ENCODE measurements at regions not wholly inside any gene's neighbourhood (a gene's known extent, or its start where the extent isn't known, plus 50 kb on each side); places are given as distances from the start of the nearest gene placed in this dataset.

GRCh38 chr12:91413581-91414546 is 231.2 kb upstream of the DCN start:
- peak; percentile 92 for DNase-seq (ENCODE audit: low spot score)

DNA sequence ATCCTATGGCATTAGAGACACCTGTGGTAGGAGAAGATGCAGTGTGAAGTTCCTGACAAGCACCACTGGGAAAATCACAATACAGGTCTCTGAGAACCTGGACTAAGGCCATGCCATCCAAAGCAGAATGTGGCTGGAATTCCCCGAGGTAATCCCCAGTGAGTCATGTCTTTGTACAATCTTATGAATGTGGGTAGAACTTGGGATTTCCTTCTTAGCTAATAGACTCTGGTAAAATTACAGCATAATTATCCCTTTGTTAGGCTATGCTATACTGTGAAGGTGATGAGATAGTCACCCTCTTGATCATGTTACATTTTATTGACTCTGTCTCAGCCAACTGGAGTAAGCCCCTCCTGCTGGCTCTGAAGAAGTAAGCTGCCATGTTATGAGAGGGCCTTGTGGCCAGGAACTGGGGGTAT is 224.3 kb upstream of the DCN start:
- DNase-seq (ENCODE audit: low spot score) = no peak

DNA sequence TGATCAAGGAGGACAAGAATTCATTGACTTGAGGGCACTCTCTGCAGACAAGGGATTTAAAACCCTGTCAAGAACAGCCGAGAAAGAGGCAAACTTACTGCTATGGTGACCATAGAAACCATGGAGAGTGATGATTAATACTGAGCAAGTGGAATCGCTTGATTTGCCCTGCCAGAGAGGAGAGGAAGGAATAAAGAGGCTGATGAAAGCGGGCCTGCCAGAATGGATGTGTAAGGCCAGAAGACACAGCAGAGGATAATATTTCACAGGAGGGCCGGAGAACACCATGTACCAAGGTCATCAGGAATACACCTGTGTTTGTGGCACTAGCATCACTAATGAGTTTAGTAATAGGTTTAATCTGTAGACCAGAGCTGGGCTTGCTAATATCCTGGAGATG is 221.8 kb upstream of the DCN start:
- no peak for DNase-seq (ENCODE audit: low spot score)

DNA sequence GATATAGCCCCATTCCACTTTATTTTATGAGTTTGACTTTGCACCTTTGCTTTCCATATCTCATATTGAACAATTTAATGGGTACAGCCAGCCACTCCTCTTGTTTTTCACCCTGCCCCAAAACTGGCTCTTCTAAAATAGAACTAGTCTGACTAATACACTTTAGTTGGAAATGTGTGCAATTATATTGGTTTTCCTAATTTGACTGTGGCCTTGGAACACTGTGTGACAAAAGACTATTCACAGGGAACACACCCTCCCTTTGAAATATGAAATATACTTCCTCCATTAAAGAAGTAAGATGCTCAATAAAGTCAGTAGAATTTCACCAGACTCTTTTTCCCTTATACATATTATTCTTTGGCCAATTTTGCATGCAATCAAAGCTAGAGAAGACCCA is 218.6 kb upstream of the DCN start:
- no peak for DNase-seq (ENCODE audit: low spot score)

- DNase-seq (ENCODE audit: low spot score) = peak; percentile 50
These were observed 217.7 kb upstream of the DCN start for GRCh38 chr12:91400271-91400670.

- DNase-seq (ENCODE audit: low spot score) = no peak
These were observed 215.4 kb upstream of the DCN start for GRCh38 chr12:91397866-91398532.

DNA sequence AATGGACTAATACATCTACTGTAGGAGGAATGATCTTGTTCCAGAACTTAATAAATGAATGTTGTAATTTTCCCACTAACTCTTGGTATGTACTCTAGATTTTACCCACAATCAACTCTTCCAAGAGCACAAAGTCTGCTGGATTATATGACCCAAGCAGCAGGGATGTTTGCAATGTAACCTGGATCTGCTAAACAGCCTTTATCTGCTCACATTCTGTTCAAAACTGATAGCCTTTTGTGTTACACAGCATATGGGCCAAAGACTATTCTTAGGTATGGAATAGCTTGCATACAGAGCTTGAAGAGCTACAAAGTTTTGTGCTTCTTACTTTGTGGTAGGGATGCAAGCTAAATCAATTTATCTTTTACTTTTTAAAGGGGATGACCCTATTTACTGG is 213.7 kb upstream of the DCN start:
- DNase-seq (ENCODE audit: low spot score) = no peak

GRCh38 chr12:91395628-91396135 is 213.1 kb upstream of the DCN start:
- no peak for DNase-seq (ENCODE audit: low spot score)

DNA sequence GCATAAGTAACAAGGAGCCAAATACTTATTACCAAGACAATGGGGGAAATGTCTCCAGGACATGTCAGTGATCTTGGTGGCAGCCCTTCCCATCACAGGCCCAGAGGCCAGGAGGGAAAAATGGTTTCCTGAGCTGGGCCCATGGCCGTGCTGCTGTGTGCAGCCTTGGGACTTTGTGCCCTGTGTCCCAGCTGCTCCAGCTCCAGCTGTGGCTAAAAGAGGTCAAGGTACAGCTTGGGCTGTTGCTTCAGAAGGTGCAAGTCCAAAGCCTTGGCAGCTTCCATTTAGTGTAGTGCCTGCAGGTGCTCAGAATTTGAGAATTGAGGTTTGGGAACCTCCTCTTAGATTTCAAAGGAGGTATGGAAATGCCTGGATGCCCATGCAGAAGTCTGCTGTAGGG is 212.3 kb upstream of the DCN start:
- no peak for DNase-seq (ENCODE audit: low spot score)

GRCh38 chr12:91388573-91388972 is 206.0 kb upstream of the DCN start:
- DNase-seq (ENCODE audit: low spot score) = peak; percentile 90

DNA sequence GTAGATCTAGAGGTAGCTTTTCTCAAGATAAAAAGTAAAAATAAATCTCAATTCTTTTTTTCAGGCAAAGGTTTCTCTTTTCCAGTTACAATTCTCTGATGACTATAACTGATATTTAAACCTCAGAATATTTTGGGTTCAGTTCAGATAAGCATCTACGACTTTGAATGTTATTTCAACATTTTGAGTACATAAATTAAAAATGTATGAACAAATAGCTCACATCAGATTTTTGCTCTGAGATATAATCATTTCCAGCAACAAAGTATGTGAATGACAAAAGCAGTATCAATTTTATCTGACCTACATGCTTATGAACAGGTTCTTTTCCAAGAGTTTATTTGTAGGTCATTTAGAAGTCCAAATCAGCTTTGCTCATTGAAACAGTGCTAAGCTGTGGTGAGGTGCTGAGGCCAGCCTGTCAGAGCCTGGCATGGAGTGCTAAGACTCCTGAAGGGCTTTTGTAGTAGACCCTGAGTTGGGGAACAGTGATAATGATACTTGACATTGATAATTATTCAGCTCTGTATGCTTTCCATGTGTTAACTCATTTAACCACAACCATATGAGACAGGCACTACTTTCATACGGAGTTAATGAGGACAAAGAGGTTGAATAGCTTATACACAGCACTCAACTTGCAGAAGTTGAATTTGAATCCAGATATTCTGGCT is 205.0 kb upstream of the DCN start:
- DNase-seq (ENCODE audit: low spot score) = no peak

- DNase-seq (ENCODE audit: low spot score) = no peak
These were observed 202.2 kb upstream of the DCN start for GRCh38 chr12:91384806-91385205.

DNA sequence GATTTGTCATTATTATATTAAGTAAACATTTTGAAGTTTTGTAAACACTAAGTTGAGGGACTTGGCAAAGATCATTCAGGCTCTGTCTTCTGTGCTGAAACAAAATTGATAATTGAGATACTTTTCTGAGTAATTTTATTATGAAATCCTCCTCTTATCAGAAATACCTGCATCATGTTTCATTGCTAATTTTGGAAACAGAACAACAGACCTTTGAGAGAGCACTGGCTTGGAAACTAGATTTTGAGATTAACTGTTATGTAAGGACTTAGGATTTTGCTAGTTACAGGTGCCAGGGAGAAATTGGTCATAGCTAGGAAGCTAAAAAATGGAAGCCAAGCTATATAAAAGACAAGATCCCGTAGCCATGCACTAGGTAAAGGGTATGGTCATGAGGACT is 201.7 kb upstream of the DCN start:
- no peak for DNase-seq (ENCODE audit: low spot score)

DNA sequence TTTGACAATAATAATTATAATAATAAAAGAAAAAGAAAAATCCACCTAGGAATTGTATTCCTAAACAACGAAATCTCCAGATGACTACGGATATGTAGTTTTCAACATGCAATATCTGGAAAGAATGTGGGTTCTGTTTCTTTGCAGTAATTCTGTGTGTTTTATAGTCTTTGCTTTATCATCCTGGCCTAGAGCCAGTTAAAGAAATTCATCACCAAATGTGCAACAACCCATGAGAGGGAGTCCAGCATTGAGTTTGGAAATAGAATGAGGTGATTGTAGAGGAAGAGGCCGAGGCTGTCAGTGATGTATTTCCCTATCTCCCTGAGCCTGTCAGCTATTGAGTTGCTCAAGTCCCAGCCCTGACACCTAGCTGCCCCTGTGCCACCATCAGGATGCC is 200.5 kb upstream of the DCN start:
- DNase-seq (ENCODE audit: low spot score) = peak; percentile 89

GRCh38 chr12:91382081-91382543 is 199.5 kb upstream of the DCN start:
- peak; percentile 92 for DNase-seq (ENCODE audit: low spot score)

- peak; percentile 97 for DNase-seq (ENCODE audit: low spot score)
These were observed 198.7 kb upstream of the DCN start for GRCh38 chr12:91381309-91381804.

- DNase-seq (ENCODE audit: low spot score) = no peak
These were observed 198.0 kb upstream of the DCN start for GRCh38 chr12:91380631-91381030.

DNA sequence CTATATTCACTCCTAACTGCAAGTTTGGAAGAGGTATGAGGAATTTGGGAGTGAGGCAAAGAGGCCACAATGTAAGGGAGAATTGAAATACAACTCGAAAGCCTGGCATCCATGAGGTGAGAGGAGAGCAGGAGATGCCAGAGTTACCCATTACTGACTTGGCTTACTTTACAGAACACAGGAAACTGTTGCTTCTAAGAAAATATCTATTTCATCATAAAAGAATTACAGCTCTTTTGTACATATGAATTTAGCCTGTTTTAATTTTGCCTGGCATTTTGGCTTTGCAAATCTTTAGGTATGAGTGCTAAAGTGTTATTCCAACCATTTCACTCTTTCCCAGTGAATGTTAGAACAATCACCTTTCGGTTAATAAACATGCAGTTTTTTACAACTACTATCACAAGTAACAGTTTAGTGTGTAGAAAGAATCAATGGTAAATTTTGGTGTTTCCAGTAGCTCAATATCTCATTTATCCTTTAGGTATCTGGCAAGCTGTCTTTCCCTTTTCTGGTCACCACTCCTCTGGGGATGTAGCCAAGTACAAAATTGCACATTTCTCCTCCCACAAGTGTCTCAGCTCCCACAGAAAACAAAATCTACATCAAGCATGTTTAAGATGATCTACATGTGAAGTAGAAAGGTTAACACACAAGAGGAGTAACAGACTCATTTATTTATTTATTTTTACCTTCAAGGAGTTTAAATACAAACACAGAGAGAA is 196.6 kb upstream of the DCN start:
- DNase-seq (ENCODE audit: low spot score) = no peak

GRCh38 chr12:91377436-91377835 is 194.8 kb upstream of the DCN start:
- peak; percentile 30 for DNase-seq (ENCODE audit: low spot score)

- no peak for DNase-seq (ENCODE audit: low spot score)
These were observed 190.5 kb upstream of the DCN start for GRCh38 chr12:91373086-91373485.
